A549 (cell line): ENCODE measurements at regions not wholly inside any gene's neighbourhood (a gene's known extent, or its start where the extent isn't known, plus 50 kb on each side); places are given as distances from the start of the nearest gene placed in this dataset.

Source experiments
- ATAC-seq, 2 experiments: fragments of 200-7000 bp in 1 of 2; fragments of >200 bp in 1 of 2; cut with Nextera tagmentation in 1 of 2; cut with Tn5 transposase in 1 of 2; 3 replicates each; pipeline versions ENCODE4 v1.8.0 to v1.9.1; 2018 to 2020; ENCODE audit warnings: mild to moderate bottlenecking in 1 of 2, moderate library complexity in 1 of 2
- CTCF ChIA-PET: fragments of 300-600 bp; sonication (Branson Sonifier 250); formaldehyde crosslinking; extraction: SDS; loops from one replicate; lab custom pipeline; 2021; ENCODE audit warnings: antibody characterized with exemption, inconsistent platforms; lab: Yijun Ruan, JAX
- POLR2A ChIA-PET: fragments of 350-600 bp; formaldehyde crosslinking; extraction: SDS; loops from one replicate; lab custom pipeline; 2021; ENCODE audit warnings: antibody characterized with exemption, inconsistent platforms; lab: Yijun Ruan, JAX
- DNase-seq, 2 experiments: peaks; one replicate each; pipeline versions ENCODE4 v3.0.0 to v3.0.0-alpha.2; 2011 to 2016; ENCODE audit warnings: low read depth in 1 of 2, low spot score in 1 of 2
- FAIRE-seq: peaks from 2 replicates; lab custom pipeline; 2011; peaks lifted over from hg19 to GRCh38; lab: Jason Lieb, UNC
- H3K27ac ChIP-seq, 2 experiments: fragments of >200 bp; sonication (Bioruptor Twin); formaldehyde crosslinking; 3 replicates each; pipeline ENCODE4 v1.5.1; 2016 to 2017
- H3K4me1 ChIP-seq: fragments of >200 bp; sonication (Bioruptor Twin); formaldehyde crosslinking; 3 replicates; pipeline ENCODE4 v1.6.1; 2016
- H3K4me2 ChIP-seq: fragments of >200 bp; sonication (Bioruptor Twin); formaldehyde crosslinking; 3 replicates; pipeline ENCODE4 v1.6.1; 2016
- H3K4me3 ChIP-seq: fragments of >200 bp; sonication (Bioruptor Twin); formaldehyde crosslinking; 3 replicates; pipeline ENCODE4 v1.5.1; 2016
- H3K9me3 ChIP-seq: fragments of >200 bp; sonication (Bioruptor Twin); formaldehyde crosslinking; 3 replicates; pipeline ENCODE4 v1.6.1; 2016
- ELK1 ChIP-seq: fragments of 150-350 bp; IDR thresholded peaks from 2 replicates; pipeline ENCODE4 v1.6.1; 2014; ENCODE audit warnings: low read depth, mild to moderate bottlenecking, low read length
- EP300 ChIP-seq, 2 experiments: fragments of >200 bp; sonication (Bioruptor Twin); formaldehyde crosslinking; IDR thresholded peaks; 2 replicates in 1 of 2; 3 replicates in 1 of 2; pipeline ENCODE4 v1.6.1; 2016 to 2017
- FOSB ChIP-seq: fragments of 250-450 bp; sonication (Bioruptor Pico); IDR thresholded peaks from 2 replicates; pipeline ENCODE4 v1.5.0; 2020; ENCODE audit warnings: mild to moderate bottlenecking, moderate library complexity
- GATA3 ChIP-seq: IDR thresholded peaks from 2 replicates; pipeline ENCODE4 v1.6.1; 2012; ENCODE audit warnings: borderline replicate concordance
- MAFK ChIP-seq: fragments of 450-650 bp; IDR thresholded peaks from 2 replicates; pipeline ENCODE4 v1.6.1; 2014; ENCODE audit not compliant: partially characterized antibody
- NR3C1 ChIP-seq: fragments of >200 bp; sonication (Bioruptor Twin); formaldehyde crosslinking; IDR thresholded peaks from 3 replicates; pipeline ENCODE4 v1.6.1; 2017
- PHF8 ChIP-seq: fragments of 200-600 bp; sonication (generic); IDR thresholded peaks from 2 replicates; pipeline ENCODE4 v1.6.1; 2016; ENCODE audit warnings: low read depth, mild to moderate bottlenecking, antibody characterized with exemption, moderate library complexity, borderline replicate concordance
- POLR2AphosphoS2 ChIP-seq: conservative IDR thresholded peaks from 2 replicates; pipeline ENCODE4 v1.6.1; 2012; ENCODE audit warnings: low read length, improper control_type of control experiment, inconsistent platforms
- REST ChIP-seq: fragments of 200-600 bp; sonication (generic); IDR thresholded peaks from 2 replicates; pipeline ENCODE4 v1.6.1; 2016; ENCODE audit warnings: antibody characterized with exemption, mild to moderate bottlenecking, moderate library complexity
- TFCP2L1 ChIP-seq: fragments of 250-450 bp; sonication (Bioruptor Pico); IDR thresholded peaks from 2 replicates; pipeline ENCODE4 v1.5.0; 2021; ENCODE audit warnings: mild to moderate bottlenecking
- TP53 ChIP-seq: fragments of 250-450 bp; sonication (Bioruptor Pico); IDR thresholded peaks from 2 replicates; pipeline ENCODE4 v1.5.0; 2021; ENCODE audit warnings: mild to moderate bottlenecking, moderate library complexity
- USF2 ChIP-seq: fragments of 450-650 bp; IDR thresholded peaks from 2 replicates; pipeline ENCODE4 v1.6.1; 2014; ENCODE audit warnings: antibody characterized with exemption
- ZFP36 ChIP-seq: fragments of 450-650 bp; IDR thresholded peaks from 2 replicates; pipeline ENCODE4 v1.6.1; 2014; ENCODE audit warnings: borderline replicate concordance; ENCODE audit not compliant: partially characterized antibody
- ZSCAN20 ChIP-seq: fragments of 250-450 bp; sonication (Bioruptor Pico); IDR thresholded peaks from 2 replicates; pipeline ENCODE4 v1.8.0; 2022; ENCODE audit warnings: mild to moderate bottlenecking, moderate library complexity
- WGBS: methylation state at CpG from one replicate; pipeline ENCODE4 v1.1.6; 2017; ENCODE audit errors: missing lambda C conversion rate; 5-methylcytosine and 5-hydroxymethylcytosine counted together

GRCh38 chr2:228303960-228304359, 122.5 kb upstream of the SPHKAP start:
- no peak for TF ChIP-seq TP53 (CRISPR knock-in tag)
- TF ChIP-seq ZFP36, result no peak
- TF ChIP-seq NR3C1, result no peak
- TF ChIP-seq ELK1, result no peak
- TF ChIP-seq GATA3, result no peak
- no peak for TF ChIP-seq EP300 (IDR thresholded peaks at IDR 0.05)
- TF ChIP-seq PHF8, result no peak
- TF ChIP-seq USF2, result no peak
- no peak for TF ChIP-seq REST
- no peak for TF ChIP-seq MAFK
- no peak for TF ChIP-seq TFCP2L1 (CRISPR knock-in tag)
- no peak for TF ChIP-seq POLR2AphosphoS2
- TF ChIP-seq, all 56 proteins: peak for 0
- Histone ChIP-seq H3K4me2 (no peak overlapping the region), H3K9me3 (no peaks in the 10 kb centered on the region), H3K4me1 (no peaks in the 10 kb centered on the region), H3K4me3 (no peak overlapping the region), H3K27ac (no peak overlapping the region)
- ATAC-seq, result no peak
- no peak for FAIRE-seq
- 2% methylated on average over 3 of the region's 3 CpGs for WGBS
- CTCF ChIA-PET, result interaction anchor here (0.8 kb wide), 1 partner anchor 14 kb away, joined by 3 read pairs; no protein-coding TSS in a partner anchor
- no peak for DNase-seq
- POLR2A ChIA-PET, result no interaction called here

- H3K27ac ChIP-seq, result no peak overlapping the region
- WGBS, result 36% methylated on average over 3 of the region's 3 CpGs
- ChIA-PET POLR2A (no interaction called here), CTCF (no interaction called here)
- no peak overlapping the region for H3K4me3 ChIP-seq
- DNase-seq (no peak), ATAC-seq (no peak), FAIRE-seq (no peak)
- H3K9me3 ChIP-seq, result no peaks in the 10 kb centered on the region
- H3K4me2 ChIP-seq, result no peak overlapping the region
- H3K4me1 ChIP-seq, result no peaks in the 10 kb centered on the region
- TF ChIP-seq ZSCAN20 (CRISPR knock-in tag), result no peak
- TF ChIP-seq ELK1, result no peak
- no peak for TF ChIP-seq NR3C1
- TF ChIP-seq, all 56 proteins: peak for 0
Observed at GRCh38 chr2:228283491-228284171, 102.1 kb upstream of the SPHKAP start.

- ChIA-PET POLR2A (no interaction called here), CTCF (no interaction called here)
- ATAC-seq, result no peak
- TF ChIP-seq FOSB (CRISPR knock-in tag), result no peak
- no peak for DNase-seq
- Histone ChIP-seq H3K4me1 (no peaks in the 10 kb centered on the region), H3K9me3 (no peaks in the 10 kb centered on the region), H3K27ac (no peak overlapping the region), H3K4me2 (no peak overlapping the region), H3K4me3 (no peak overlapping the region)
- FAIRE-seq, result no peak
- 19% methylated on average over 2 of the region's 2 CpGs for WGBS
Observed at GRCh38 chr2:228282376-228282775, 100.9 kb upstream of the SPHKAP start.
